NCI-H2196 treated with DMSO at 0.1 percent for 48 hours (cell line): ENCODE measurements at regions not wholly inside any gene's neighbourhood (a gene's known extent, or its start where the extent isn't known, plus 50 kb on each side); places are given as distances from the start of the nearest gene placed in this dataset.

Experiments used
- DNase-seq: peaks from one replicate; lab custom pipeline; 2025; ENCODE audit not compliant: unreplicated experiment; lab: John Stamatoyannopoulos, UW

- DNase-seq = no peak
Measured at GRCh38 chr7:91323626-91324158, 59.5 kb downstream of the FZD1 start.

- no peak for DNase-seq
Measured at GRCh38 chr7:91324663-91325062, 60.4 kb downstream of the FZD1 start.

- DNase-seq = no peak
Measured at GRCh38 chr7:91325726-91326125, 61.5 kb downstream of the FZD1 start.

GRCh38 chr7:91326516-91327199 lies 62.4 kb downstream of the FZD1 start:
- DNase-seq = no peak

- DNase-seq = no peak
Measured at GRCh38 chr7:91327346-91327745, 63.1 kb downstream of the FZD1 start.

GRCh38 chr7:91329571-91329970 lies 65.3 kb downstream of the FZD1 start:
- DNase-seq = no peak

GRCh38 chr7:91330191-91330808 lies 66.1 kb downstream of the FZD1 start:
- DNase-seq = no peak

- no peak for DNase-seq
Measured at GRCh38 chr7:91330866-91331265, 66.6 kb downstream of the FZD1 start.

- DNase-seq = no peak
Measured at GRCh38 chr7:91336106-91336505, 71.9 kb downstream of the FZD1 start.

GRCh38 chr7:91338226-91339020 lies 74.2 kb downstream of the FZD1 start:
- DNase-seq = no peak

GRCh38 chr7:91342346-91342745 lies 78.1 kb downstream of the FZD1 start:
- DNase-seq = no peak

- DNase-seq = no peak
Measured at GRCh38 chr7:91343420-91343960, 79.3 kb downstream of the FZD1 start.

- no peak for DNase-seq
Measured at GRCh38 chr7:91343996-91344629, 79.9 kb downstream of the FZD1 start.

GRCh38 chr7:91344911-91345310 lies 80.7 kb downstream of the FZD1 start:
- DNase-seq = no peak

GRCh38 chr7:91345449-91345848 lies 81.2 kb downstream of the FZD1 start:
- DNase-seq = no peak

GRCh38 chr7:91346426-91346825 lies 82.2 kb downstream of the FZD1 start:
- no peak for DNase-seq

GRCh38 chr7:91347290-91347689 lies 83.1 kb downstream of the FZD1 start:
- no peak for DNase-seq

GRCh38 chr7:91348711-91349110 lies 84.5 kb downstream of the FZD1 start:
- DNase-seq = no peak

GRCh38 chr7:91351374-91351773 lies 87.1 kb downstream of the FZD1 start:
- DNase-seq = no peak

GRCh38 chr7:91352091-91352490 lies 87.9 kb downstream of the FZD1 start:
- no peak for DNase-seq

GRCh38 chr7:91353848-91354247 lies 89.6 kb downstream of the FZD1 start:
- DNase-seq = no peak
